NCI-H2107 (cell line): ENCODE measurements at regions not wholly inside any gene's neighbourhood (a gene's known extent, or its start where the extent isn't known, plus 50 kb on each side); places are given as distances from the start of the nearest gene placed in this dataset.

ENCODE experiments used
- DNase-seq: peaks from one replicate; lab custom pipeline; 2025; lab: John Stamatoyannopoulos, UW

GRCh38 chr4:11532138-11532537 lies 103.4 kb upstream of the HS3ST1 start:
- no peak for DNase-seq

- no peak for DNase-seq
These were observed 101.0 kb upstream of the HS3ST1 start for GRCh38 chr4:11529625-11530201.

- DNase-seq = no peak
These were observed 96.4 kb upstream of the HS3ST1 start for GRCh38 chr4:11525085-11525484.

GRCh38 chr4:11518754-11519153 lies 90.1 kb upstream of the HS3ST1 start:
- no peak for DNase-seq

- no peak for DNase-seq
These were observed 86.2 kb upstream of the HS3ST1 start for GRCh38 chr4:11514779-11515419.

GRCh38 chr4:11514003-11514402 lies 85.3 kb upstream of the HS3ST1 start:
- DNase-seq = no peak

GRCh38 chr4:11512871-11513270 lies 84.2 kb upstream of the HS3ST1 start:
- DNase-seq = no peak

GRCh38 chr4:11511321-11511720 lies 82.6 kb upstream of the HS3ST1 start:
- no peak for DNase-seq

GRCh38 chr4:11507920-11508319 lies 79.2 kb upstream of the HS3ST1 start:
- DNase-seq = no peak

- no peak for DNase-seq
These were observed 77.5 kb upstream of the HS3ST1 start for GRCh38 chr4:11506194-11506593.

GRCh38 chr4:11505221-11505971 lies 76.7 kb upstream of the HS3ST1 start:
- DNase-seq = no peak

GRCh38 chr4:11503166-11503565 lies 74.5 kb upstream of the HS3ST1 start:
- no peak for DNase-seq

GRCh38 chr4:11497972-11498371 lies 69.3 kb upstream of the HS3ST1 start:
- DNase-seq = no peak

- no peak for DNase-seq
These were observed 68.6 kb upstream of the HS3ST1 start for GRCh38 chr4:11497212-11497806.

GRCh38 chr4:11496351-11496829 lies 67.7 kb upstream of the HS3ST1 start:
- no peak for DNase-seq

- no peak for DNase-seq
These were observed 67.1 kb upstream of the HS3ST1 start for GRCh38 chr4:11495818-11496217.

GRCh38 chr4:11495291-11495690 lies 66.6 kb upstream of the HS3ST1 start:
- no peak for DNase-seq

GRCh38 chr4:11494232-11494631 lies 65.5 kb upstream of the HS3ST1 start:
- no peak for DNase-seq

GRCh38 chr4:11489453-11490083 lies 60.9 kb upstream of the HS3ST1 start:
- DNase-seq = no peak

- no peak for DNase-seq
These were observed 60.2 kb upstream of the HS3ST1 start for GRCh38 chr4:11488657-11489452.

GRCh38 chr4:11487868-11488544 lies 59.3 kb upstream of the HS3ST1 start:
- no peak for DNase-seq
